Hepatocyte (in vitro differentiated cells): ENCODE measurements at regions not wholly inside any gene's neighbourhood (a gene's known extent, or its start where the extent isn't known, plus 50 kb on each side); places are given as distances from the start of the nearest gene placed in this dataset.

ENCODE experiments used
- DNase-seq: peaks from one replicate; pipeline ENCODE4 v3.0.0-alpha.2; 2016; ENCODE audit warnings: low spot score
- H2AFZ ChIP-seq: fragments of 200-600 bp; sonication (generic); 2 replicates; pipeline ENCODE4 v1.6.0; 2016; ENCODE audit warnings: antibody characterized with exemption, mild to moderate bottlenecking
- H3K27ac ChIP-seq: fragments of 200-600 bp; sonication (generic); 2 replicates; pipeline ENCODE4 v1.5.1; 2016; ENCODE audit warnings: mild to moderate bottlenecking
- H3K27me3 ChIP-seq: fragments of 200-600 bp; sonication (generic); 2 replicates; pipeline ENCODE4 v1.6.1; 2016
- H3K36me3 ChIP-seq: fragments of 200-600 bp; sonication (generic); replicated peaks from 2 replicates; pipeline ENCODE4 v1.5.1; 2016; ENCODE audit warnings: low read depth; ENCODE audit not compliant: insufficient read depth
- H3K4me1 ChIP-seq: fragments of 200-600 bp; sonication (generic); 2 replicates; pipeline ENCODE4 v1.5.1; 2016; ENCODE audit warnings: mild to moderate bottlenecking, moderate library complexity; ENCODE audit not compliant: insufficient read depth
- H3K4me2 ChIP-seq: fragments of 200-600 bp; sonication (generic); 2 replicates; pipeline ENCODE4 v1.6.0; 2016
- H3K4me3 ChIP-seq: fragments of 200-600 bp; sonication (generic); 2 replicates; pipeline ENCODE4 v1.5.1; 2016; ENCODE audit warnings: mild to moderate bottlenecking
- H3K79me2 ChIP-seq: fragments of 200-600 bp; sonication (generic); 2 replicates; pipeline ENCODE4 v1.6.0; 2017; ENCODE audit warnings: mild to moderate bottlenecking
- H3K9me2 ChIP-seq: fragments of 200-600 bp; sonication (generic); replicated peaks from 2 replicates; pipeline ENCODE4 v1.6.0; 2017; ENCODE audit warnings: mild to moderate bottlenecking; ENCODE audit not compliant: insufficient read depth
- H3K9me3 ChIP-seq: fragments of 200-600 bp; sonication (generic); 2 replicates; pipeline ENCODE4 v1.5.1; 2016; ENCODE audit warnings: low read depth, mild to moderate bottlenecking
- H4K20me1 ChIP-seq: fragments of 200-600 bp; sonication (generic); 2 replicates; pipeline ENCODE4 v1.6.0; 2016; ENCODE audit warnings: mild to moderate bottlenecking; ENCODE audit not compliant: insufficient read depth, poor library complexity, severe bottlenecking
- EZH2 ChIP-seq: fragments of 200-600 bp; sonication (generic); IDR thresholded peaks from 2 replicates; pipeline ENCODE4 v1.6.1; 2016; ENCODE audit warnings: antibody characterized with exemption, mild to moderate bottlenecking, borderline replicate concordance
- EZH2phosphoT487 ChIP-seq: fragments of 200-600 bp; sonication (generic); IDR thresholded peaks from one replicate; pipeline ENCODE4 v1.6.1; 2018; ENCODE audit warnings: antibody characterized with exemption, mild to moderate bottlenecking, low read depth, moderate library complexity; ENCODE audit not compliant: unreplicated experiment, severe bottlenecking
- WGBS: methylation state at CpG from one replicate; pipeline ENCODE4 v1.1.6; 2016; ENCODE audit warnings: low lambda C conversion rate; ENCODE audit errors: missing lambda C conversion rate; 5-methylcytosine and 5-hydroxymethylcytosine counted together
- TF ChIP-seq, protein P1 (sequence below): fragments of 200-600 bp; sonication (generic); IDR thresholded peaks from 2 replicates; pipeline ENCODE4 v1.5.1; 2016; ENCODE audit warnings: antibody characterized with exemption, mild to moderate bottlenecking; ENCODE audit not compliant: poor library complexity

DNA sequence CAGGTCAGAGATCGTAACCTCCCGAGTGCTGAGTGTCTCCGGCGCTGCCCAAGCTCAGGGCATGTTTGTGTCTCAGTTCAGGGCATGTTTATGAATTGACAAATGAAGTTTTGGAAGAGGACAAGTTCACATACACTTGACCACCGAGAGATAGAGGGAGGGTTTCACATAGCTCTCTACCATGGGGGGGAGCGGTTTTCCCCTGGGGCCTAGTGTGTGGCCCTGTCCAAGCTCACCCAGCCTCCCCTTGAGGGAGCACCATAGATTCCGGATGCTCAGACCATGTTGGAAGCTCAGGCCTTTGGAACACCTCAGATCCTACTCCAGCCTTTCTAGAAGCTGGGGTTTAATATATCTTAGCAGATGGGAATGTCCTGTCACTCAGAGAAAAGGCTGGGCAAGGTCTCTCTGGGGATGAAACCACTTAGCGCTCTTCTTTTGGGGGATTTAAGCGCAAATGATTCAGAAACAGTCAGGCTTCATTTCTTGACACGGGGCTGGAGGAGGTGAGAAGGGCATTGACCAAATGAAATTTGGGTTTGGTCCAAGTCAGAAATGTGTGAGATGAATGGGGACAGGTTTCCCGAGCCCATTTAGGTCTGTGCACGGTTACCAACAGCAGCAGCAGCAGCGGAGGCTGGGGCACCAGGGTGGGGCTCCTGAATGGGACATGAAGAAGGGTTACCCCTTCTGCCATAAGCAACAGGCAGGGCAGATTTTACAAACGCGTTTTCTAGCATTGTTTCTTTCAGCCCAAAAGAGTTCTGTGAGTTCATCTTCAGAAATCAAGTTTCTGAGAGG, 96.6 kb downstream of the METRNL start:
- TF ChIP-seq EZH2 (no peak), EZH2phosphoT487 (no peak)
- TF ChIP-seq, protein P1, sequence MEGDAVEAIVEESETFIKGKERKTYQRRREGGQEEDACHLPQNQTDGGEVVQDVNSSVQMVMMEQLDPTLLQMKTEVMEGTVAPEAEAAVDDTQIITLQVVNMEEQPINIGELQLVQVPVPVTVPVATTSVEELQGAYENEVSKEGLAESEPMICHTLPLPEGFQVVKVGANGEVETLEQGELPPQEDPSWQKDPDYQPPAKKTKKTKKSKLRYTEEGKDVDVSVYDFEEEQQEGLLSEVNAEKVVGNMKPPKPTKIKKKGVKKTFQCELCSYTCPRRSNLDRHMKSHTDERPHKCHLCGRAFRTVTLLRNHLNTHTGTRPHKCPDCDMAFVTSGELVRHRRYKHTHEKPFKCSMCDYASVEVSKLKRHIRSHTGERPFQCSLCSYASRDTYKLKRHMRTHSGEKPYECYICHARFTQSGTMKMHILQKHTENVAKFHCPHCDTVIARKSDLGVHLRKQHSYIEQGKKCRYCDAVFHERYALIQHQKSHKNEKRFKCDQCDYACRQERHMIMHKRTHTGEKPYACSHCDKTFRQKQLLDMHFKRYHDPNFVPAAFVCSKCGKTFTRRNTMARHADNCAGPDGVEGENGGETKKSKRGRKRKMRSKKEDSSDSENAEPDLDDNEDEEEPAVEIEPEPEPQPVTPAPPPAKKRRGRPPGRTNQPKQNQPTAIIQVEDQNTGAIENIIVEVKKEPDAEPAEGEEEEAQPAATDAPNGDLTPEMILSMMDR, result no peak

DNA sequence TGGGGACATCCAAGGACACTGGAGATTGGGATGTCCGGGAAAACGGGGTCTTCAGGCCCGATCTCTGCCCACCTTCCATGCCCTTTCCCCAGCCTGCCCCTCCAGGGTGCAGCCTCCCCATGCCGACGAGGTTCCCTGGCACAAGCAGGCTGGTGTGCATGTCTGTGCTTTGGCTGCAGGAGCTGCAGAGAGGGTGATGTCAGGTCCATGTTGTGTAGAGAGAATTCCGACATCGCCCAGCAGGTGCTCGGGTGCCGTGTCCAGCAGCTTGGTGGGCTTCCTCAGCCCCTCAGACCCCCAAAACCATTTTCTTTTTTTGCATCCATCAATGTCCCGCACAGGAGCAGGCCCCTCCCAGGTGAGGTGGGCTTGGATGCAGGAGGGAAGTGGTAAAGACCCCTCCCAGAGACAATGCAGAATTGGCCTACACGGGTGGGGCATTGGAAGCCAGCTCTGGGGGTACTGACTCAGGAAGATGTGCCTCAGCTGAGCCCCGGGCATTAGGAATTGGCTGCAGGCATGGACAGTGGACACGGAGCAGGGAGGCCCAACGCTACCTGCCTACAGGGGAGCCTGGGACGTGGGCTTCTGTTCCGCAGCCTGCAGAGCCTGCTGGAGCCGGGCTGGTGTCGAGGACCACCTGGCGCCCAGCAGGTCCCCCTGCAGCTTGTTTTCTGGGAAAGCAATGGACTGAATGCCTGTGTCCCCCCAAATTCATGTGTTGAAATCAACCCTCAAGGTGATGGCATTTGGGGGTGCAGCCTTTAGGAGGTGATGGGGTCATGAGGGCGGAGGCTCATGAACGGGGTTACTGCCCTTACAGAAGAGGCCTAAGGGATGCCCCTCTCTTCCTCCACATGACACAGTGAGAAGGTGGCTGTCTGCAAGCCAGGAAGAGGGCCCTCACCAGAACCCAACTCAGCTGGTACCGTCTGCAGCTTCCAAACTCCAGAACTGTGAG, 97.5 kb downstream of the METRNL start:
- H3K4me3 ChIP-seq, result no peak overlapping the region
- H3K36me3 ChIP-seq, result no peaks in the 10 kb centered on the region
- TF ChIP-seq EZH2phosphoT487 (no peak), EZH2 (no peak)
- TF ChIP-seq, protein P1, result no peak
- no peaks in the 10 kb centered on the region for H3K79me2 ChIP-seq
- H3K27ac ChIP-seq, result no peak overlapping the region
- no peaks in the 10 kb centered on the region for H3K9me3 ChIP-seq
- H3K4me2 ChIP-seq, result no peak overlapping the region
- WGBS, result 93% methylated on average over 22 of the region's 22 CpGs
- peaks cover 4% of the 10 kb centered on the region for H3K4me1 ChIP-seq
- no peaks in the 10 kb centered on the region for H3K27me3 ChIP-seq
- no peaks in the 10 kb centered on the region for H3K9me2 ChIP-seq
- DNase-seq, result no peak
- no peaks in the 10 kb centered on the region for H4K20me1 ChIP-seq
- H2AFZ ChIP-seq, result no peak overlapping the region

More for the DNA sequence above, 96.6 kb downstream of the METRNL start:
- 94% methylated on average over 15 of the region's 15 CpGs for WGBS
- no peak overlapping the region for H3K4me2 ChIP-seq
- no peaks in the 10 kb centered on the region for H4K20me1 ChIP-seq
- peaks cover 4% of the 10 kb centered on the region for H3K4me1 ChIP-seq
- H3K36me3 ChIP-seq, result no peaks in the 10 kb centered on the region
- H2AFZ ChIP-seq, result no peak overlapping the region
- H3K79me2 ChIP-seq, result no peaks in the 10 kb centered on the region
- no peaks in the 10 kb centered on the region for H3K9me3 ChIP-seq
- no peak for DNase-seq
- no peak overlapping the region for H3K27ac ChIP-seq
- no peak overlapping the region for H3K4me3 ChIP-seq
- no peaks in the 10 kb centered on the region for H3K9me2 ChIP-seq
- no peaks in the 10 kb centered on the region for H3K27me3 ChIP-seq

DNA sequence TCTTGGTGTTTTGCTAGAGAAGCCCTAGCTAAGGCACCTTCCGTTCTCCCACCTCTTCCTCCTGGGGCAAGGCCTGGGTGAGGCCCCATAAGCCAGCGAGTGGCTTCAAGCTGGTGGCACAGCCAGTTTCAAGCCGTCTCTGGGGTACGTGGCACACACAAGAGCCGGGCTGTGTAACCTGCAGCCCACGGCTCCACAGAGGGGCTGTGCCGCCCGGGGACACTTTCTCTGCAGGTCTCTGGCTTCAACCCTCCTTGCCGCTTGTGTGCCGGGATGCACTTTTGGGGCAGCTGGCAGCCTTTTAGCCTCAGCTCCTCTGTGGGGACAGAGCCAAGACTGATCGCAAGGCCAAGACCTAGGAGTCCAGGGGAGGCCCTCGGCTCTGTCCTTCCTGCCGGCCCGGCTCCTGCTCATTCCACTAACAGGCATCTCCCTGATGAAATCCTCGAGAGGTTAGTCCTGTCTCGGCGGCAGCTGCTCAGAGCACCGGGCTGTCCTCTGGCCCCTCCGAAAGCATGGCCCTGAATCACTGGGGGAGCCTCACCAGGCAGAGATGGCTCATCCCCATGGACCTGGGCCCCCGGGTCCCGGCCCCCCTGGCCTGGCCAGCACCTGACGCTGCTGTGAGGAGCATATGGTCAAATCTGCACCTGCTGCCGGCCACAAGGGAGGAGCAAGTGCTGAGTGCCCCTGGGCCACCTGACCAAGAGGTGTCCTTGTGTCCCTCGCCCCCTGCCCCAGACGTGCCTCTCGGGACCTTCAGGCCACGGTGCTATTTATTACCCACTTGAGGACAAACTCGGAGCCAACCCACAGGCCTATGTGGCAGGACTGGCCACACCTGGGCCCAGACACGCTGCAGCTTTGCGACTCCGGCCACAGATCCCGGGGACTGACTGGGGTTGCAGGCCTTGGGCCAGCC, 98.5 kb downstream of the METRNL start:
- Histone ChIP-seq H3K4me2 (no peak overlapping the region), H4K20me1 (no peaks in the 10 kb centered on the region), H3K27me3 (no peaks in the 10 kb centered on the region), H3K36me3 (no peaks in the 10 kb centered on the region), H3K27ac (no peak overlapping the region), H2AFZ (no peak overlapping the region), H3K4me1 (peaks cover 5% of the 10 kb centered on the region), H3K4me3 (no peak overlapping the region), H3K9me3 (no peaks in the 10 kb centered on the region), H3K9me2 (no peaks in the 10 kb centered on the region), H3K79me2 (no peaks in the 10 kb centered on the region)
- no peak for DNase-seq
- WGBS, result 94% methylated on average over 32 of the region's 32 CpGs
- no peak for TF ChIP-seq EZH2phosphoT487
